OCI-LY1 (cell line): ENCODE measurements at regions not wholly inside any gene's neighbourhood (a gene's known extent, or its start where the extent isn't known, plus 50 kb on each side); places are given as distances from the start of the nearest gene placed in this dataset.

Experiments used
- EZH2 ChIP-seq: fragments of 200-600 bp; sonication (generic), shearing (Covaris generic); IDR thresholded peaks from 2 replicates; pipeline ENCODE4 v1.8.0; 2017; ENCODE audit warnings: borderline replicate concordance, mixed run types, mild to moderate bottlenecking, antibody characterized with exemption, low read length, moderate library complexity, mixed read lengths
- TF ChIP-seq, protein P1 (sequence below): fragments of 200-600 bp; sonication (generic), shearing (Covaris generic); IDR thresholded peaks from 2 replicates; pipeline ENCODE4 v1.5.1; 2017; ENCODE audit warnings: mild to moderate bottlenecking, antibody characterized with exemption, low read length, moderate library complexity, mixed read lengths

DNA sequence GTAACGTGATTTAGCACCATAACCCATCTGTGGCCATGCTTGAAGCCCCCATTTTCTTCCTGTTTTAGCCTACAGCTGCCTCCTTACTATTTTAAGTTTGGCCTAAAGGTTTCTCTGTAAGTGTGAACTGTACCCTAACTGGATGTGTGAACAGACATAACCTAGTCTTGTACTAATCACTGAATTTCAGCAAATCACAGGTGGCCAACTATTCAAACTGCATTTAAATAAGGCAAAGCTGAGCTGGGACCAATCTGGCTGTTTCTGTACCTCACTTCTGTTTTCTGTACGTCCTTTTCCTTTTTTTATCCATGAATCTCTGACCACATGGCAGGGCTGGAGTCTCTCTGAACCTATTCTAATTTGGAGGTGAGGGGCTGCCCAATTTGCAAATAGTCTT lies 452.7 kb upstream of the HS6ST1 start:
- TF ChIP-seq, protein P1, sequence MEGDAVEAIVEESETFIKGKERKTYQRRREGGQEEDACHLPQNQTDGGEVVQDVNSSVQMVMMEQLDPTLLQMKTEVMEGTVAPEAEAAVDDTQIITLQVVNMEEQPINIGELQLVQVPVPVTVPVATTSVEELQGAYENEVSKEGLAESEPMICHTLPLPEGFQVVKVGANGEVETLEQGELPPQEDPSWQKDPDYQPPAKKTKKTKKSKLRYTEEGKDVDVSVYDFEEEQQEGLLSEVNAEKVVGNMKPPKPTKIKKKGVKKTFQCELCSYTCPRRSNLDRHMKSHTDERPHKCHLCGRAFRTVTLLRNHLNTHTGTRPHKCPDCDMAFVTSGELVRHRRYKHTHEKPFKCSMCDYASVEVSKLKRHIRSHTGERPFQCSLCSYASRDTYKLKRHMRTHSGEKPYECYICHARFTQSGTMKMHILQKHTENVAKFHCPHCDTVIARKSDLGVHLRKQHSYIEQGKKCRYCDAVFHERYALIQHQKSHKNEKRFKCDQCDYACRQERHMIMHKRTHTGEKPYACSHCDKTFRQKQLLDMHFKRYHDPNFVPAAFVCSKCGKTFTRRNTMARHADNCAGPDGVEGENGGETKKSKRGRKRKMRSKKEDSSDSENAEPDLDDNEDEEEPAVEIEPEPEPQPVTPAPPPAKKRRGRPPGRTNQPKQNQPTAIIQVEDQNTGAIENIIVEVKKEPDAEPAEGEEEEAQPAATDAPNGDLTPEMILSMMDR, result no peak
- no peak for TF ChIP-seq EZH2
